Endothelial cell of umbilical vein (primary cell): ENCODE measurements at regions not wholly inside any gene's neighbourhood (a gene's known extent, or its start where the extent isn't known, plus 50 kb on each side); places are given as distances from the start of the nearest gene placed in this dataset.

Experiments
- EZH2 ChIP-seq: IDR thresholded peaks from 2 replicates; pipeline ENCODE4 v1.6.1; 2012; ENCODE audit warnings: borderline replicate concordance, low read depth, mild to moderate bottlenecking, moderate library complexity, low read length, inconsistent platforms; ENCODE audit not compliant: severe bottlenecking
- JUN ChIP-seq: IDR thresholded peaks from 2 replicates; pipeline ENCODE4 v1.6.1; 2011; ENCODE audit warnings: borderline replicate concordance, low read depth; ENCODE audit not compliant: insufficient read length, insufficient read depth
- MAX ChIP-seq: IDR thresholded peaks from 2 replicates; pipeline ENCODE4 v1.6.1; 2011; ENCODE audit not compliant: insufficient read depth, insufficient read length
- MYC ChIP-seq: IDR thresholded peaks from one replicate; pipeline ENCODE4 v1.6.1; 2011; ENCODE audit warnings: mild to moderate bottlenecking, low read depth, low read length
- POLR2A ChIP-seq: IDR thresholded peaks from 2 replicates; pipeline ENCODE4 v1.6.1; 2012; ENCODE audit warnings: low read depth, mild to moderate bottlenecking, control low read depth, low read length
- POLR2AphosphoS5 ChIP-seq: IDR thresholded peaks from 2 replicates; pipeline ENCODE4 v1.6.1; 2012; ENCODE audit warnings: low read depth, mild to moderate bottlenecking, control low read depth, low read length, moderate library complexity; ENCODE audit not compliant: insufficient read depth
- TF ChIP-seq, protein P1 (sequence below), 2 donors: IDR thresholded peaks; 1 replicate in 1 of 2; 2 replicates in 1 of 2; pipeline ENCODE4 v1.5.1; 2011; ENCODE audit warnings: low read length in 2 of 2, mild to moderate bottlenecking in 2 of 2, moderate library complexity in 2 of 2, control low read depth in 1 of 2, inconsistent platforms in 1 of 2, low read depth in 1 of 2; ENCODE audit not compliant: insufficient read depth in 1 of 2; ENCODE audit errors: extremely low read depth in 1 of 2

GRCh38 chr10:130741901-130742855 is 569.3 kb downstream of the TCERG1L start:
- TF ChIP-seq, protein P1, sequence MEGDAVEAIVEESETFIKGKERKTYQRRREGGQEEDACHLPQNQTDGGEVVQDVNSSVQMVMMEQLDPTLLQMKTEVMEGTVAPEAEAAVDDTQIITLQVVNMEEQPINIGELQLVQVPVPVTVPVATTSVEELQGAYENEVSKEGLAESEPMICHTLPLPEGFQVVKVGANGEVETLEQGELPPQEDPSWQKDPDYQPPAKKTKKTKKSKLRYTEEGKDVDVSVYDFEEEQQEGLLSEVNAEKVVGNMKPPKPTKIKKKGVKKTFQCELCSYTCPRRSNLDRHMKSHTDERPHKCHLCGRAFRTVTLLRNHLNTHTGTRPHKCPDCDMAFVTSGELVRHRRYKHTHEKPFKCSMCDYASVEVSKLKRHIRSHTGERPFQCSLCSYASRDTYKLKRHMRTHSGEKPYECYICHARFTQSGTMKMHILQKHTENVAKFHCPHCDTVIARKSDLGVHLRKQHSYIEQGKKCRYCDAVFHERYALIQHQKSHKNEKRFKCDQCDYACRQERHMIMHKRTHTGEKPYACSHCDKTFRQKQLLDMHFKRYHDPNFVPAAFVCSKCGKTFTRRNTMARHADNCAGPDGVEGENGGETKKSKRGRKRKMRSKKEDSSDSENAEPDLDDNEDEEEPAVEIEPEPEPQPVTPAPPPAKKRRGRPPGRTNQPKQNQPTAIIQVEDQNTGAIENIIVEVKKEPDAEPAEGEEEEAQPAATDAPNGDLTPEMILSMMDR (IDR thresholded peaks at IDR 0.05; ENCODE audit: extremely low read depth in 1 of 2, insufficient read depth in 1 of 2, low read depth in 1 of 2, low read length in 2 of 2), result no peak
- TF ChIP-seq POLR2A, result no peak
- TF ChIP-seq EZH2, result no peak
- TF ChIP-seq JUN, result no peak
- TF ChIP-seq POLR2AphosphoS5, result no peak
- no peak for TF ChIP-seq MYC
- no peak for TF ChIP-seq MAX
